ENCODE measurements at regions not wholly inside any gene's neighbourhood (a gene's known extent, or its start where the extent isn't known, plus 50 kb on each side); places are given as distances from the start of the nearest gene placed in this dataset.

DNA sequence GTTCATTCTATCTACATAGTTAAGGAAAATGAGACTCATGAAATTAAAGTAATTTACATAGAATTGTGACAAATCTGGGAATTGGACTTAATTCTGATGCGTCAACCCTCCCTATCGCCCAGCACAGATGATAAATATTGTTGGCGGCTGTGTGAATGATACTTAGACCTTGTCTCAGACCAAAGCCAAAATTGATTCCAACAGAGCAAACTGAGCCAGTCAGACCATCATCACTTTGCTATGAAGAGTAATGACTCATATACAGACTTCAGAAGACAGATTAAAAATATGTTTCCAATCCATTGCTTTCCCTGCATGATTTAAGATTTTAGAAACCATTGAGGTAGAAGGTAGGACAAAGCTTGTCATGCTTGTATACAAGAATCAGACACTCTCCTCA, 1156.7 kb upstream of the CDH8 start:
- H2AK5ac ChIP-seq (ENCODE audit: low read depth, low read length): no peak overlapping the region
- no peak overlapping the region for H4K8ac ChIP-seq (ENCODE audit: low read depth, low read length)
- H2AFZ ChIP-seq (ENCODE audit: low read length): no peak overlapping the region
- WGBS, 2 donors (ENCODE audit: extremely low coverage in 2 of 2, insufficient read length in 2 of 2, insufficient replicate concordance in 1 of 2): no CpG with 5 or more reads among the region's 3 CpGs
- H3K27ac ChIP-seq (replicated peaks; ENCODE audit: low read length): no peak overlapping the region
- H3K4me2 ChIP-seq (ENCODE audit: insufficient read depth, low read length, poor library complexity, severe bottlenecking): no peak overlapping the region
- no peaks in the 10 kb centered on the region for H3K27me3 ChIP-seq (ENCODE audit: control insufficient read depth in 3 of 3, insufficient read depth in 3 of 3, low read depth in 1 of 3, low read length in 3 of 3)
- H3K9ac ChIP-seq (ENCODE audit: low read depth, low read length, poor library complexity): no peak overlapping the region
- H3K4me3 ChIP-seq (ENCODE audit: low read length in 2 of 2): no peak overlapping the region
- no peak overlapping the region for H3K18ac ChIP-seq (ENCODE audit: low read length)
- DNase-seq (ENCODE audit: low spot score): no peak
- H3K4ac ChIP-seq (ENCODE audit: low read length): no peak overlapping the region
- H2BK5ac ChIP-seq (ENCODE audit: low read length): no peak overlapping the region
- H3K4me1 ChIP-seq (ENCODE audit: control insufficient read depth in 2 of 2, insufficient read depth in 1 of 2, low read depth in 1 of 2, low read length in 2 of 2): no peaks in the 10 kb centered on the region
- no peak overlapping the region for H3K23ac ChIP-seq (ENCODE audit: low read depth, low read length, poor library complexity)
- no peak overlapping the region for H2BK15ac ChIP-seq (ENCODE audit: low read length)
- no peak overlapping the region for H2BK12ac ChIP-seq (ENCODE audit: low read length)
- no peaks in the 10 kb centered on the region for H3K79me1 ChIP-seq (ENCODE audit: low read depth, low read length)
- no peaks in the 10 kb centered on the region for H3K36me3 ChIP-seq (replicated peaks in 1 of 2; ENCODE audit: control insufficient read depth in 2 of 2, insufficient read depth in 2 of 2, low read length in 2 of 2)
- no peaks in the 10 kb centered on the region for H3K9me3 ChIP-seq (replicated peaks in 1 of 2; ENCODE audit: control insufficient read depth in 2 of 2, insufficient read depth in 1 of 2, low read depth in 1 of 2, low read length in 2 of 2)
- no peak overlapping the region for H4K91ac ChIP-seq (ENCODE audit: low read depth, low read length, poor library complexity)
- no peak overlapping the region for H3K14ac ChIP-seq (ENCODE audit: low read length)
- H2BK120ac ChIP-seq (ENCODE audit: low read depth, low read length): no peak overlapping the region

DNA sequence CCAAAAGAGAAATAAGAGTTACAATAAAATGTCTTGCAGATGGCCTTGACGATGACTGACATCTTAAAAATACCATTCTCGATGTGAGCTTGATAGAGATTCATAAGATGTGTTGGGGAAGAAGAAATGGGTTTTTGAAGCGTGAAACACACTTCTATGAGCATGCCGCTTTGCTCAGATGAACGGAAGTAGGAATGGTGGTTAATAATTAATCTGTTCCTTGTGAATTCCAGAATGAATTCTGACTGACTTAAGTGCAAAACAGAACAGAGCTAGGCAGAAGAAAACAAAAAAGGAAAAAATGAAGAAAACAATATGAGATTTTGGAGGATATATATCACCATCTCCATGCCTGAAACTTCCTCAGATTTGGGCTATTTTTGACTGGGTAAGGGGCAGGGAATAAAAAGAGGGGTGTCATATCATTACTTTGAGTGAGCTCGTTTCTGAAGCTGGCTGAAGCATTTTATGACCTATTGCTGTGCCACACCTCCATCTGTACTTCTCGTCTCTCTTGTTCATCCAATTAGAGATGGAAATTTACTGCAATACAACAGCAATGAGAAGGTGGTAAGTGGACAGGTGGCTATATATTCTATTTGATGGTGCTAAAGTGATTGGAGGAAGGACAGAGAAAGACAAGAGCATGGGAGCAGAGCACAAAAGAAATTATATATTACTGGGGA, 1152.0 kb upstream of the CDH8 start:
- no peak for DNase-seq (ENCODE audit: low spot score)

GRCh38 chr16:63187638-63188037, 1151.4 kb upstream of the CDH8 start:
- Histone ChIP-seq H2BK15ac (ENCODE audit: low read length) (no peak overlapping the region), H3K4me1 (ENCODE audit: control insufficient read depth in 2 of 2, insufficient read depth in 1 of 2, low read depth in 1 of 2, low read length in 2 of 2) (peaks cover 0 to 5% of the 10 kb centered on the region in 2 donors), H3K9me3 (replicated peaks in 1 of 2; ENCODE audit: control insufficient read depth in 2 of 2, insufficient read depth in 1 of 2, low read depth in 1 of 2, low read length in 2 of 2) (no peaks in the 10 kb centered on the region), H3K4me3 (ENCODE audit: low read length in 2 of 2) (no peak overlapping the region), H3K9ac (ENCODE audit: low read depth, low read length, poor library complexity) (no peak overlapping the region), H3K79me1 (ENCODE audit: low read depth, low read length) (no peaks in the 10 kb centered on the region), H3K4me2 (ENCODE audit: insufficient read depth, low read length, poor library complexity, severe bottlenecking) (no peak overlapping the region), H3K27me3 (ENCODE audit: control insufficient read depth in 3 of 3, insufficient read depth in 3 of 3, low read depth in 1 of 3, low read length in 3 of 3) (no peaks in the 10 kb centered on the region), H3K4ac (ENCODE audit: low read length) (no peak overlapping the region), H3K14ac (ENCODE audit: low read length) (no peak overlapping the region), H3K27ac (replicated peaks; ENCODE audit: low read length) (no peak overlapping the region), H2AK5ac (ENCODE audit: low read depth, low read length) (no peak overlapping the region), H4K8ac (ENCODE audit: low read depth, low read length) (no peak overlapping the region), H3K18ac (ENCODE audit: low read length) (no peak overlapping the region), H2BK120ac (ENCODE audit: low read depth, low read length) (no peak overlapping the region), H2AFZ (ENCODE audit: low read length) (no peak overlapping the region), H2BK5ac (ENCODE audit: low read length) (no peak overlapping the region), H2BK12ac (ENCODE audit: low read length) (no peak overlapping the region), H3K36me3 (replicated peaks in 1 of 2; ENCODE audit: control insufficient read depth in 2 of 2, insufficient read depth in 2 of 2, low read length in 2 of 2) (no peaks in the 10 kb centered on the region), H3K23ac (ENCODE audit: low read depth, low read length, poor library complexity) (no peak overlapping the region), H4K91ac (ENCODE audit: low read depth, low read length, poor library complexity) (no peak overlapping the region)
- no peak for DNase-seq (ENCODE audit: low spot score)
- WGBS, 2 donors (ENCODE audit: extremely low coverage in 2 of 2, insufficient read length in 2 of 2, insufficient replicate concordance in 1 of 2): no CpG with 5 or more reads among the region's 3 CpGs

More for the DNA sequence above, 1152.0 kb upstream of the CDH8 start:
- H3K36me3 ChIP-seq (replicated peaks in 1 of 2; ENCODE audit: control insufficient read depth in 2 of 2, insufficient read depth in 2 of 2, low read length in 2 of 2): no peaks in the 10 kb centered on the region
- no peak overlapping the region for H3K18ac ChIP-seq (ENCODE audit: low read length)
- H3K4me3 ChIP-seq (ENCODE audit: low read length in 2 of 2): no peak overlapping the region
- no peak overlapping the region for H3K9ac ChIP-seq (ENCODE audit: low read depth, low read length, poor library complexity)
- no peak overlapping the region for H4K91ac ChIP-seq (ENCODE audit: low read depth, low read length, poor library complexity)
- H2BK15ac ChIP-seq (ENCODE audit: low read length): no peak overlapping the region
- no peak overlapping the region for H2BK12ac ChIP-seq (ENCODE audit: low read length)
- H3K4me1 ChIP-seq (ENCODE audit: control insufficient read depth in 2 of 2, insufficient read depth in 1 of 2, low read depth in 1 of 2, low read length in 2 of 2): peaks cover 0 to 5% of the 10 kb centered on the region in 2 donors
- no peak overlapping the region for H2BK5ac ChIP-seq (ENCODE audit: low read length)
- H2BK120ac ChIP-seq (ENCODE audit: low read depth, low read length): no peak overlapping the region
- no peak overlapping the region for H3K27ac ChIP-seq (replicated peaks; ENCODE audit: low read length)
- H3K27me3 ChIP-seq (ENCODE audit: control insufficient read depth in 3 of 3, insufficient read depth in 3 of 3, low read depth in 1 of 3, low read length in 3 of 3): no peaks in the 10 kb centered on the region
- no CpG with 5 or more reads among the region's 7 CpGs for WGBS, 2 donors (ENCODE audit: extremely low coverage in 2 of 2, insufficient read length in 2 of 2, insufficient replicate concordance in 1 of 2)
- no peak overlapping the region for H2AFZ ChIP-seq (ENCODE audit: low read length)
- H3K23ac ChIP-seq (ENCODE audit: low read depth, low read length, poor library complexity): no peak overlapping the region
- H3K9me3 ChIP-seq (replicated peaks in 1 of 2; ENCODE audit: control insufficient read depth in 2 of 2, insufficient read depth in 1 of 2, low read depth in 1 of 2, low read length in 2 of 2): no peaks in the 10 kb centered on the region
- H3K79me1 ChIP-seq (ENCODE audit: low read depth, low read length): no peaks in the 10 kb centered on the region
- no peak overlapping the region for H2AK5ac ChIP-seq (ENCODE audit: low read depth, low read length)
- H4K8ac ChIP-seq (ENCODE audit: low read depth, low read length): no peak overlapping the region
- H3K14ac ChIP-seq (ENCODE audit: low read length): no peak overlapping the region
- H3K4ac ChIP-seq (ENCODE audit: low read length): no peak overlapping the region
- no peak overlapping the region for H3K4me2 ChIP-seq (ENCODE audit: insufficient read depth, low read length, poor library complexity, severe bottlenecking)

- no peak for DNase-seq (ENCODE audit: low spot score)
These were observed 1149.1 kb upstream of the CDH8 start for GRCh38 chr16:63185235-63185780.

More at GRCh38 chr16:63185235-63185780, 1149.1 kb upstream of the CDH8 start:
- no peaks in the 10 kb centered on the region for H3K27me3 ChIP-seq (ENCODE audit: control insufficient read depth in 3 of 3, insufficient read depth in 3 of 3, low read depth in 1 of 3, low read length in 3 of 3)
- H3K4me3 ChIP-seq (ENCODE audit: low read length in 2 of 2): no peak overlapping the region
- no peak overlapping the region for H3K4me2 ChIP-seq (ENCODE audit: insufficient read depth, low read length, poor library complexity, severe bottlenecking)
- no peaks in the 10 kb centered on the region for H3K36me3 ChIP-seq (replicated peaks in 1 of 2; ENCODE audit: control insufficient read depth in 2 of 2, insufficient read depth in 2 of 2, low read length in 2 of 2)
- WGBS, 2 donors (ENCODE audit: extremely low coverage in 2 of 2, insufficient read length in 2 of 2, insufficient replicate concordance in 1 of 2): no CpG with 5 or more reads among the region's 4 CpGs
- H4K8ac ChIP-seq (ENCODE audit: low read depth, low read length): no peak overlapping the region
- H4K91ac ChIP-seq (ENCODE audit: low read depth, low read length, poor library complexity): no peak overlapping the region
- peaks cover 0 to 5% of the 10 kb centered on the region in 2 donors for H3K4me1 ChIP-seq (ENCODE audit: control insufficient read depth in 2 of 2, insufficient read depth in 1 of 2, low read depth in 1 of 2, low read length in 2 of 2)
- H2BK15ac ChIP-seq (ENCODE audit: low read length): no peak overlapping the region
- no peaks in the 10 kb centered on the region for H3K79me1 ChIP-seq (ENCODE audit: low read depth, low read length)
- H2AK5ac ChIP-seq (ENCODE audit: low read depth, low read length): no peak overlapping the region
- no peak overlapping the region for H3K14ac ChIP-seq (ENCODE audit: low read length)
- H3K23ac ChIP-seq (ENCODE audit: low read depth, low read length, poor library complexity): no peak overlapping the region
- H2BK12ac ChIP-seq (ENCODE audit: low read length): no peak overlapping the region
- H2AFZ ChIP-seq (ENCODE audit: low read length): peak overlapping the region; percentile 57
- H2BK120ac ChIP-seq (ENCODE audit: low read depth, low read length): no peak overlapping the region
- H2BK5ac ChIP-seq (ENCODE audit: low read length): no peak overlapping the region
- no peak overlapping the region for H3K9ac ChIP-seq (ENCODE audit: low read depth, low read length, poor library complexity)
- no peak overlapping the region for H3K18ac ChIP-seq (ENCODE audit: low read length)
- H3K9me3 ChIP-seq (replicated peaks in 1 of 2; ENCODE audit: control insufficient read depth in 2 of 2, insufficient read depth in 1 of 2, low read depth in 1 of 2, low read length in 2 of 2): no peaks in the 10 kb centered on the region
- H3K4ac ChIP-seq (ENCODE audit: low read length): no peak overlapping the region
- no peak overlapping the region for H3K27ac ChIP-seq (replicated peaks; ENCODE audit: low read length)
